ENCODE measurements at regions not wholly inside any gene's neighbourhood (a gene's known extent, or its start where the extent isn't known, plus 50 kb on each side); places are given as distances from the start of the nearest gene placed in this dataset.

DNA sequence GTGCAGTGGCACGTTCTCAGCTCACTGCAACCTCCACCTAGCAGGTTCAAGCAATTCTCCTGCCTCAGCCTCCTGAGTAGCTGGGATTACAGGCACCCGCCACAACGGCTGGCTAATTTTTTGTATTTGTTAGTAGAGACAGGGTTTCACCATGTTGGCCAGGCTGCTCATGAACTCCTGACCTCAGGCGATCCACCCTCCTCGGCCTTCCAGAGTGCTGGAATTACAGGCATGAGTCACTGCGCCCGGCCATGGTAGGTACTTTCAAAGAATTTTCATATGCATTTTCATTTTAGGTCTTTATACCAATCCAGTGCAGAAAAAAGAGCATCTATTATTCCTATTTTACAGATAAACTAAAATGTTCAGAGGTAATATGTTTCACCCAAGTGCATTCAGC lies 411.3 kb upstream of the USP15 start:
- TF ChIP-seq CTCF (conservative IDR thresholded peaks at IDR 0.05) (no peak), ZFX (IDR thresholded peaks at IDR 0.05) (no peak)
